HEK293 (cell line): ENCODE measurements at regions not wholly inside any gene's neighbourhood (a gene's known extent, or its start where the extent isn't known, plus 50 kb on each side); places are given as distances from the start of the nearest gene placed in this dataset.

Experiments used
- CTCF ChIA-PET: fragments of 350-600 bp; formaldehyde crosslinking; extraction: SDS; loops from one replicate; lab custom pipeline; 2021; ENCODE audit warnings: antibody characterized with exemption; lab: Yijun Ruan, JAX
- POLR2A ChIA-PET: fragments of 300-600 bp; formaldehyde crosslinking; extraction: SDS; loops from one replicate; lab custom pipeline; 2020; ENCODE audit warnings: antibody characterized with exemption, inconsistent platforms; lab: Yijun Ruan, JAX
- H3K27ac ChIP-seq: fragments of 200-500 bp; sonication (Bioruptor generic); 2 replicates; pipeline ENCODE4 v1.5.1; 2014; ENCODE audit warnings: low read depth, low read length, control low read depth, inconsistent platforms; ENCODE audit errors: extremely low read depth
- H3K36me3 ChIP-seq, 2 experiments: fragments of 200-500 bp in 1 of 2; sonication (Bioruptor generic) in 1 of 2; 1 replicate in 1 of 2; 2 replicates in 1 of 2; pipeline ENCODE4 v1.5.1; 2014 to 2017; ENCODE audit warnings: inconsistent platforms in 2 of 2, low read length in 2 of 2; ENCODE audit not compliant: control insufficient read depth in 2 of 2, insufficient read depth in 1 of 2
- H3K4me1 ChIP-seq: fragments of 200-500 bp; sonication (Bioruptor generic); 2 replicates; pipeline ENCODE4 v1.5.1; 2014; ENCODE audit warnings: mild to moderate bottlenecking, low read length, inconsistent platforms; ENCODE audit not compliant: control insufficient read depth, insufficient read depth
- H3K4me3 ChIP-seq: 2 replicates; pipeline ENCODE4 v1.5.1; 2011; ENCODE audit warnings: low read depth, mild to moderate bottlenecking, control low read depth, low read length, moderate library complexity
- H3K9me3 ChIP-seq: fragments of 200-500 bp; sonication (Bioruptor generic); 2 replicates; pipeline ENCODE4 v1.5.1; 2014; ENCODE audit warnings: low read depth, low read length, inconsistent platforms; ENCODE audit not compliant: control insufficient read depth, insufficient read depth
- GLI2 ChIP-seq: fragments of 450-650 bp; formaldehyde crosslinking; IDR thresholded peaks from 2 replicates; pipeline ENCODE4; 2017; ENCODE audit warnings: missing biosample characterization, missing genetic modification characterization, low read depth, borderline replicate concordance
- GLI4 ChIP-seq: fragments of 450-650 bp; formaldehyde crosslinking; IDR thresholded peaks from 2 replicates; pipeline ENCODE4 v1.5.1; 2016; ENCODE audit warnings: missing biosample characterization, missing genetic modification characterization
- HOXD13 ChIP-seq: sonication (generic); formaldehyde crosslinking; IDR thresholded peaks from 2 replicates; pipeline ENCODE4 v1.8.0; 2022; ENCODE audit warnings: missing genetic modification reagents, borderline replicate concordance
- IKZF3 ChIP-seq: fragments of 450-650 bp; IDR thresholded peaks from 2 replicates; pipeline ENCODE4 v1.5.0; 2018; ENCODE audit warnings: missing biosample characterization, mild to moderate bottlenecking, missing genetic modification characterization, moderate library complexity
- KLF9 ChIP-seq: fragments of 450-650 bp; formaldehyde crosslinking; IDR thresholded peaks from 2 replicates; pipeline ENCODE4 v1.5.1; 2016; ENCODE audit warnings: missing biosample characterization, missing genetic modification characterization, low read depth
- PRDM4 ChIP-seq: fragments of 450-650 bp; formaldehyde crosslinking; IDR thresholded peaks from 2 replicates; pipeline ENCODE4 v1.5.1; 2017; ENCODE audit warnings: missing biosample characterization, missing genetic modification characterization
- REST ChIP-seq: fragments of 450-650 bp; formaldehyde crosslinking; IDR thresholded peaks from 2 replicates; pipeline ENCODE4 v1.5.1; 2016; ENCODE audit warnings: missing biosample characterization, missing genetic modification characterization
- TRIM28 ChIP-seq: IDR thresholded peaks from 2 replicates; pipeline ENCODE4 v1.6.1; 2011; ENCODE audit warnings: low read length, control low read depth, borderline replicate concordance
- ZBTB11 ChIP-seq: fragments of 450-650 bp; formaldehyde crosslinking; conservative IDR thresholded peaks from 2 replicates; pipeline ENCODE4 v1.5.1; 2016; ENCODE audit warnings: low read depth, missing biosample characterization, missing genetic modification characterization
- ZBTB21 ChIP-seq: fragments of 450-650 bp; formaldehyde crosslinking; IDR thresholded peaks from 2 replicates; pipeline ENCODE4 v1.5.1; 2017; ENCODE audit warnings: missing biosample characterization, missing genetic modification characterization
- ZFP37 ChIP-seq: fragments of 450-650 bp; formaldehyde crosslinking; IDR thresholded peaks from 2 replicates; pipeline ENCODE4 v1.5.1; 2016; ENCODE audit warnings: missing biosample characterization, missing genetic modification characterization
- ZNF112 ChIP-seq: fragments of 450-650 bp; formaldehyde crosslinking; IDR thresholded peaks from 2 replicates; pipeline ENCODE4 v1.5.0; 2017; ENCODE audit warnings: missing biosample characterization, missing genetic modification characterization
- ZNF138 ChIP-seq: fragments of 450-650 bp; formaldehyde crosslinking; IDR thresholded peaks from 2 replicates; pipeline ENCODE4 v1.5.1; 2016; ENCODE audit warnings: missing biosample characterization, missing genetic modification characterization, borderline replicate concordance
- ZNF174 ChIP-seq: fragments of 450-650 bp; formaldehyde crosslinking; IDR thresholded peaks from 2 replicates; pipeline ENCODE4 v1.5.0; 2017; ENCODE audit warnings: missing biosample characterization, mild to moderate bottlenecking, missing genetic modification characterization
- ZNF221 ChIP-seq: fragments of 450-650 bp; formaldehyde crosslinking; IDR thresholded peaks from 2 replicates; pipeline ENCODE4 v1.5.1; 2017; ENCODE audit warnings: missing biosample characterization, missing genetic modification characterization, borderline replicate concordance
- ZNF23 ChIP-seq: fragments of 450-650 bp; formaldehyde crosslinking; IDR thresholded peaks from 2 replicates; pipeline ENCODE4 v1.5.1; 2016; ENCODE audit warnings: missing biosample characterization, missing genetic modification characterization, borderline replicate concordance
- ZNF248 ChIP-seq: fragments of 450-650 bp; formaldehyde crosslinking; IDR thresholded peaks from 2 replicates; pipeline ENCODE4 v1.5.1; 2017; ENCODE audit warnings: missing biosample characterization, missing genetic modification characterization
- ZNF292 ChIP-seq: fragments of 450-650 bp; formaldehyde crosslinking; IDR thresholded peaks from 2 replicates; pipeline ENCODE4 v1.5.1; 2016; ENCODE audit warnings: low read depth, missing biosample characterization, missing genetic modification characterization, borderline replicate concordance
- ZNF37A ChIP-seq: fragments of 450-650 bp; IDR thresholded peaks from 2 replicates; pipeline ENCODE4 v1.5.1; 2018; ENCODE audit warnings: missing biosample characterization, missing genetic modification characterization
- ZNF398 ChIP-seq: fragments of 450-650 bp; formaldehyde crosslinking; IDR thresholded peaks from 2 replicates; pipeline ENCODE4 v1.5.1; 2017; ENCODE audit warnings: missing biosample characterization, missing genetic modification characterization
- ZNF433 ChIP-seq: fragments of 450-650 bp; formaldehyde crosslinking; IDR thresholded peaks from 2 replicates; pipeline ENCODE4 v1.5.1; 2016; ENCODE audit warnings: missing biosample characterization, missing genetic modification characterization, low read depth
- ZNF501 ChIP-seq: fragments of 450-650 bp; formaldehyde crosslinking; IDR thresholded peaks from 2 replicates; pipeline ENCODE4 v1.5.1; 2016; ENCODE audit warnings: missing biosample characterization, missing genetic modification characterization
- ZNF843 ChIP-seq: fragments of 450-650 bp; formaldehyde crosslinking; IDR thresholded peaks from 2 replicates; pipeline ENCODE4 v1.5.1; 2016; ENCODE audit warnings: missing biosample characterization, missing genetic modification characterization

GRCh38 chr1:5238351-5239130 lies 584.1 kb downstream of the AJAP1 start (continued):
- TF ChIP-seq KLF9 (tag by site-specific recombination) (no peak), GLI4 (tag by site-specific recombination) (no peak), ZNF112 (tag by site-specific recombination) (no peak), ZNF292 (tag by site-specific recombination) (no peak), ZBTB21 (tag by site-specific recombination) (no peak), REST (no peak), ZNF37A (tag by site-specific recombination) (no peak)

- Histone ChIP-seq H3K9me3 (no peaks in the 10 kb centered on the region), H3K36me3 (no peaks in the 10 kb centered on the region), H3K4me3 (no peak overlapping the region), H3K4me1 (no peaks in the 10 kb centered on the region), H3K27ac (no peak overlapping the region)
- ChIA-PET CTCF (no interaction called here), POLR2A (no interaction called here)
- no peak for TF ChIP-seq ZBTB11 (tag by site-specific recombination)
- no peak for TF ChIP-seq GLI4 (tag by site-specific recombination)
- no peak for TF ChIP-seq ZNF843
- TF ChIP-seq ZNF174 (tag by site-specific recombination), result no peak
- no peak for TF ChIP-seq TRIM28
- no peak for TF ChIP-seq GLI2
- TF ChIP-seq ZNF221 (tag by site-specific recombination), result no peak
- no peak for TF ChIP-seq ZNF138
- no peak for TF ChIP-seq ZNF433 (tag by site-specific recombination)
- TF ChIP-seq ZNF23 (tag by site-specific recombination), result no peak
These were observed 581.0 kb downstream of the AJAP1 start for GRCh38 chr1:5235355-5235899.

- no peaks in the 10 kb centered on the region for H3K9me3 ChIP-seq
- H3K4me3 ChIP-seq, result no peak overlapping the region
- H3K27ac ChIP-seq, result no peak overlapping the region
- no peaks in the 10 kb centered on the region for H3K36me3 ChIP-seq
- POLR2A ChIA-PET, result no interaction called here
- CTCF ChIA-PET, result no interaction called here
- H3K4me1 ChIP-seq, result no peaks in the 10 kb centered on the region
- no peak for TF ChIP-seq IKZF3
- TF ChIP-seq PRDM4 (tag by site-specific recombination), result no peak
- no peak for TF ChIP-seq HOXD13
- TF ChIP-seq ZNF248 (tag by site-specific recombination), result no peak
- TF ChIP-seq ZNF398 (tag by site-specific recombination), result no peak
- TF ChIP-seq ZFP37, result no peak
- no peak for TF ChIP-seq ZNF501 (tag by site-specific recombination)
These were observed 578.1 kb downstream of the AJAP1 start for GRCh38 chr1:5232537-5232936.
